HL-60 (cell line): ENCODE measurements at regions not wholly inside any gene's neighbourhood (a gene's known extent, or its start where the extent isn't known, plus 50 kb on each side); places are given as distances from the start of the nearest gene placed in this dataset.

Source experiments
- DNase-seq, 2 experiments: peaks; one replicate each; pipeline ENCODE4 v3.0.0-alpha.2; 2010 to 2020; ENCODE audit warnings: low read depth in 1 of 2, low spot score in 1 of 2
- H3K27ac ChIP-seq: fragments of 250-450 bp; sonication (Bioruptor Pico); replicated peaks from 2 replicates; pipeline ENCODE4 v1.5.1; 2020; ENCODE audit warnings: mild to moderate bottlenecking, moderate library complexity
- H3K27me3 ChIP-seq: fragments of 250-450 bp; sonication (Bioruptor Pico); 2 replicates; pipeline ENCODE4 v1.5.1; 2021; ENCODE audit warnings: mild to moderate bottlenecking, moderate library complexity; ENCODE audit not compliant: insufficient read depth, poor library complexity, severe bottlenecking
- H3K4me3 ChIP-seq: replicated peaks from 2 replicates; pipeline ENCODE4 v1.5.1; 2011; ENCODE audit warnings: mild to moderate bottlenecking, control low read depth, low read length; ENCODE audit not compliant: insufficient read depth
- GABPA ChIP-seq: IDR thresholded peaks from 2 replicates; pipeline ENCODE4 v1.6.1; 2012; ENCODE audit warnings: low read depth
- POLR2AphosphoS5 ChIP-seq: IDR thresholded peaks from 2 replicates; pipeline ENCODE4 v1.6.1; 2012; ENCODE audit warnings: low read depth
- REST ChIP-seq: IDR thresholded peaks from 2 replicates; pipeline ENCODE4 v1.6.1; 2012; ENCODE audit warnings: low read depth; ENCODE audit not compliant: insufficient replicate concordance
- SPI1 ChIP-seq: IDR thresholded peaks from 2 replicates; pipeline ENCODE4 v1.6.1; 2012; ENCODE audit warnings: low read depth, mild to moderate bottlenecking, borderline replicate concordance
- TF ChIP-seq, protein P1 (sequence below): IDR thresholded peaks from one replicate; pipeline ENCODE4 v1.5.1; 2011; ENCODE audit warnings: low read length, control low read depth, inconsistent platforms; ENCODE audit not compliant: insufficient read depth

- TF ChIP-seq POLR2AphosphoS5 (no peak), GABPA (no peak), REST (no peak), SPI1 (no peak)
- TF ChIP-seq, protein P1, sequence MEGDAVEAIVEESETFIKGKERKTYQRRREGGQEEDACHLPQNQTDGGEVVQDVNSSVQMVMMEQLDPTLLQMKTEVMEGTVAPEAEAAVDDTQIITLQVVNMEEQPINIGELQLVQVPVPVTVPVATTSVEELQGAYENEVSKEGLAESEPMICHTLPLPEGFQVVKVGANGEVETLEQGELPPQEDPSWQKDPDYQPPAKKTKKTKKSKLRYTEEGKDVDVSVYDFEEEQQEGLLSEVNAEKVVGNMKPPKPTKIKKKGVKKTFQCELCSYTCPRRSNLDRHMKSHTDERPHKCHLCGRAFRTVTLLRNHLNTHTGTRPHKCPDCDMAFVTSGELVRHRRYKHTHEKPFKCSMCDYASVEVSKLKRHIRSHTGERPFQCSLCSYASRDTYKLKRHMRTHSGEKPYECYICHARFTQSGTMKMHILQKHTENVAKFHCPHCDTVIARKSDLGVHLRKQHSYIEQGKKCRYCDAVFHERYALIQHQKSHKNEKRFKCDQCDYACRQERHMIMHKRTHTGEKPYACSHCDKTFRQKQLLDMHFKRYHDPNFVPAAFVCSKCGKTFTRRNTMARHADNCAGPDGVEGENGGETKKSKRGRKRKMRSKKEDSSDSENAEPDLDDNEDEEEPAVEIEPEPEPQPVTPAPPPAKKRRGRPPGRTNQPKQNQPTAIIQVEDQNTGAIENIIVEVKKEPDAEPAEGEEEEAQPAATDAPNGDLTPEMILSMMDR: no peak
- no peak overlapping the region for H3K27ac ChIP-seq
- no peak for DNase-seq
- H3K27me3 ChIP-seq: no peaks in the 10 kb centered on the region
- H3K4me3 ChIP-seq: no peak overlapping the region
Measured at GRCh38 chr5:15236911-15237508, 263.0 kb upstream of the FBXL7 start.

DNA sequence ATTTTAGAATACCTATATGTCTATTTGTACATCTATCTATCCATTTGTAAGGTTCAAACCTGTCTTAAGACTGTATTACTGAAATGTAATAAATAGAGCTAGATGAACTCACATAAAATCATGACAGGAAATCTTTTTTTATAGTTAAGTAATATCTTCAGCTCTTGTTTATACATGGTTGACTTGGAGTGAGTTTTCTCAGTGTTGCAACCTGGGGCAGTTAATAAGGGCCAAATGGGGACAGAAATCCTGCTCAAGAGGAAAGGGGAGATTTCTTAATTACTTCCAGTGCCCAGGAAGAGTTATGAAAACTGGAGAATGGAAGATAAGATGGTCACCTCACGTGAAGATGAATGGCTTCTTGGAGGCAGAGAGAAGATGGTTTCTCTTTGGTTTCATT, 265.1 kb upstream of the FBXL7 start:
- TF ChIP-seq POLR2AphosphoS5: no peak
- no peak for TF ChIP-seq REST
- no peak for TF ChIP-seq SPI1
- TF ChIP-seq, protein P1: no peak
- H3K4me3 ChIP-seq: no peak overlapping the region

DNA sequence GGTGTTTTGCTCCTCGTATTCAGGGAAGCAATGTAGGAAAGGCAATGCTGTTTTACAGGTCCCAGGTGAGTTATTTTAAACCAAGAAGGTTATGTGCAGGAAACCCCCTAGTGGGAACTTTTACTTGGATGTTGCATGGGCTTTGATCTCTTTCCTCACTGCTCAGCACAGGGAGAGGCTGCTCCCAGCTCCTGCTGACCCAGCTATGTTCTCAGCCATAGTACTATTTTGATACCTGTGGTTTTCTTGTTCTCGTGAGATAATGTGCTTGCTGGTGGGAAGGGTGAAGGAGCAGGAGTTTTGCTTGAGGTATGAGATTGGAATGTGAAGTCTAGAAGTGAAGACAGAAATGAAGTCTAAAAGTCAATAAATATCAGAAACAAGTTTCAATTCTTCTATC, 265.6 kb upstream of the FBXL7 start:
- H3K4me3 ChIP-seq: no peak overlapping the region
- DNase-seq: no peak
- H3K27ac ChIP-seq: no peak overlapping the region
- TF ChIP-seq REST (no peak), SPI1 (no peak), POLR2AphosphoS5 (no peak), GABPA (no peak)
- TF ChIP-seq, protein P1: no peak
- no peaks in the 10 kb centered on the region for H3K27me3 ChIP-seq

More for the DNA sequence above, 265.1 kb upstream of the FBXL7 start:
- no peak for DNase-seq
- Histone ChIP-seq H3K27me3 (no peaks in the 10 kb centered on the region), H3K27ac (no peak overlapping the region)
